GM12891 (cell line): ENCODE measurements at regions not wholly inside any gene's neighbourhood (a gene's known extent, or its start where the extent isn't known, plus 50 kb on each side); places are given as distances from the start of the nearest gene placed in this dataset.

ENCODE experiments used
- PAX5 ChIP-seq: IDR thresholded peaks from 2 replicates; pipeline ENCODE4 v1.6.1; 2011; ENCODE audit warnings: low read length, moderate library complexity, mild to moderate bottlenecking; ENCODE audit not compliant: insufficient read depth, severe bottlenecking
- POLR2A ChIP-seq: IDR thresholded peaks from 2 replicates; pipeline ENCODE4 v1.6.1; 2011; ENCODE audit warnings: low read depth, low read length, control low read depth
- POLR2AphosphoS5 ChIP-seq: IDR thresholded peaks from 2 replicates; pipeline ENCODE4 v1.6.1; 2011; ENCODE audit warnings: low read depth, low read length, control low read depth
- TAF1 ChIP-seq: IDR thresholded peaks from 2 replicates; pipeline ENCODE4 v1.6.1; 2011; ENCODE audit warnings: low read depth, low read length, control low read depth

DNA sequence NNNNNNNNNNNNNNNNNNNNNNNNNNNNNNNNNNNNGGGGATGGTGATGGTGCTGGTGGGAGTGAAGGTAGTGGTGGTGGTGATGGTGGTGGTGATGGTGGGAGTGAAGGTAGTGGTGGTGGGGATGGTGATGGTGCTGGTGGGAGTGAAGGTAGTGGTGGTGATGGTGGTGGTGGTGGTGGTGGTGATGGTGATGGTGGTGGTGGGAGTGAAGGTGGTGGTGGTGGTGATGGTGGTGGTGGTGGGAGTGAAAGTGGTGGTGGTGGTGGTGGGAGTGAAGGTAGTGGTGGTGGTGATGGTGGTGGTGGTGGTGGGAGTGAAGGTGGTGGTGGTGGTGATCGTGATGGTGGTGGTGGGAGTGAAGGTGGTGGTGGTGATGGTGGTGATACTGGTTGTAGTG lies 93.6 kb downstream of the CRYAA start:
- TF ChIP-seq POLR2A (no peak), POLR2AphosphoS5 (no peak), PAX5 (no peak), TAF1 (no peak)
